Prostate gland (tissue), 2 donors: ENCODE measurements at regions not wholly inside any gene's neighbourhood (a gene's known extent, or its start where the extent isn't known, plus 50 kb on each side); places are given as distances from the start of the nearest gene placed in this dataset.

Source experiments
- CTCF ChIP-seq, 4 experiments: fragments of 200-600 bp in 2 of 4; fragments of 450-650 bp in 2 of 4; sonication (generic) in 2 of 4; IDR thresholded peaks; 1 replicate in 3 of 4; 2 replicates in 1 of 4; pipeline ENCODE4 v1.5.1; 2016 to 2019; ENCODE audit warnings: antibody characterized with exemption in 4 of 4, mild to moderate bottlenecking in 2 of 4, moderate library complexity in 2 of 4
- POLR2A ChIP-seq: fragments of 450-650 bp; IDR thresholded peaks from one replicate; pipeline ENCODE4 v1.6.1; 2016; ENCODE audit warnings: antibody characterized with exemption, mild to moderate bottlenecking
- POLR2AphosphoS5 ChIP-seq: sonication (generic); formaldehyde crosslinking; IDR thresholded peaks from one replicate; pipeline ENCODE4 v1.6.1; 2017; ENCODE audit warnings: antibody characterized with exemption

- no peak for TF ChIP-seq CTCF (IDR thresholded peaks at IDR 0.05)
- TF ChIP-seq POLR2A = no peak
- TF ChIP-seq POLR2AphosphoS5 = no peak
Measured at GRCh38 chr4:180189666-180190065, 2053.5 kb upstream of the TENM3 start.
